ENCODE measurements at regions not wholly inside any gene's neighbourhood (a gene's known extent, or its start where the extent isn't known, plus 50 kb on each side); places are given as distances from the start of the nearest gene placed in this dataset.

GRCh38 chr5:33212900-33213299, 227.9 kb upstream of the TARS1 start:
- TF ChIP-seq POLR2A (IDR thresholded peaks at IDR 0.05) (no peak), CTCF (IDR thresholded peaks at IDR 0.05) (no peak)

Measured in lower leg skin (tissue), 3 donors.